Prostate gland (tissue), 2 donors: ENCODE measurements at regions not wholly inside any gene's neighbourhood (a gene's known extent, or its start where the extent isn't known, plus 50 kb on each side); places are given as distances from the start of the nearest gene placed in this dataset.
"Not testable (repeated sequence)": the region's sequence is repeated elsewhere in the genome, so short reads cannot be mapped to it uniquely, and the experiment has no call there.

Source experiments
- DNase-seq: peaks from one replicate; pipeline ENCODE4 v3.0.0-alpha.2; 2019; ENCODE audit warnings: low spot score
- H3K27ac ChIP-seq, 2 donors: fragments of 200-600 bp; sonication (generic); 2 replicates each; pipeline ENCODE4 v1.5.1; 2017 to 2019
- H3K27me3 ChIP-seq: fragments of 200-600 bp; sonication (generic); replicated peaks from 2 replicates; pipeline ENCODE4 v1.5.1; 2019; ENCODE audit not compliant: insufficient read depth
- H3K36me3 ChIP-seq, 2 donors: fragments of 200-600 bp; sonication (generic); 1 replicate in 1 of 2; 2 replicates in 1 of 2; pipeline versions ENCODE4 v1.5.1 to v1.8.1; 2017 to 2019
- H3K4me1 ChIP-seq: fragments of 200-600 bp; sonication (generic); replicated peaks from 2 replicates; pipeline ENCODE4 v1.5.1; 2019
- H3K4me3 ChIP-seq, 2 donors: fragments of 200-600 bp; sonication (generic); 2 replicates each; pipeline ENCODE4 v1.5.1; 2017 to 2019
- H3K9me3 ChIP-seq: fragments of 200-600 bp; sonication (generic); 2 replicates; pipeline ENCODE4 v1.5.1; 2017
- POLR2A ChIP-seq: fragments of 450-650 bp; IDR thresholded peaks from one replicate; pipeline ENCODE4 v1.6.1; 2016; ENCODE audit warnings: antibody characterized with exemption, mild to moderate bottlenecking
- POLR2AphosphoS5 ChIP-seq: sonication (generic); formaldehyde crosslinking; IDR thresholded peaks from one replicate; pipeline ENCODE4 v1.6.1; 2017; ENCODE audit warnings: antibody characterized with exemption
- WGBS: methylation state at CpG from one replicate; pipeline ENCODE4 v1.1.5; 2018; 5-methylcytosine and 5-hydroxymethylcytosine counted together
- intact Hi-C: fragments of 100-400 bp; cut with DNase I; formaldehyde crosslinking; loops from one replicate; pipeline ENCODE4 v1.14.2; 2022
- TF ChIP-seq, protein P1 (sequence below), 4 experiments: fragments of 200-600 bp in 2 of 4; fragments of 450-650 bp in 2 of 4; sonication (generic) in 2 of 4; IDR thresholded peaks; 1 replicate in 3 of 4; 2 replicates in 1 of 4; pipeline ENCODE4 v1.5.1; 2016 to 2019; ENCODE audit warnings: antibody characterized with exemption in 4 of 4, mild to moderate bottlenecking in 2 of 4, moderate library complexity in 2 of 4

DNA sequence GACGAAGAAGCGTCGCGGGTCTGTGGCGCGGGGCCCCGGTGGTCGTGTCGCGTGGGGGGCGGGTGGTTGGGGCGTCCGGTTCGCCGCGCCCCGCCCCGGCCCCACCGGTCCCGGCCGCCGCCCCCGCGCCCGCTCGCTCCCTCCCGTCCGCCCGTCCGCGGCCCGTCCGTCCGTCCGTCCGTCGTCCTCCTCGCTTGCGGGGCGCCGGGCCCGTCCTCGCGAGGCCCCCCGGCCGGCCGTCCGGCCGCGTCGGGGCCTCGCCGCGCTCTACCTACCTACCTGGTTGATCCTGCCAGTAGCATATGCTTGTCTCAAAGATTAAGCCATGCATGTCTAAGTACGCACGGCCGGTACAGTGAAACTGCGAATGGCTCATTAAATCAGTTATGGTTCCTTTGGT is 1533.5 kb upstream of the TPTE start:
- H3K27me3 ChIP-seq, H3K4me3 ChIP-seq, DNase-seq, H3K27ac ChIP-seq, intact Hi-C loops, H3K9me3 ChIP-seq, H3K4me1 ChIP-seq, H3K36me3 ChIP-seq: not testable (repeated sequence)
- WGBS: 70% methylated on average over 28 of the region's 58 CpGs
- TF ChIP-seq, protein P1, sequence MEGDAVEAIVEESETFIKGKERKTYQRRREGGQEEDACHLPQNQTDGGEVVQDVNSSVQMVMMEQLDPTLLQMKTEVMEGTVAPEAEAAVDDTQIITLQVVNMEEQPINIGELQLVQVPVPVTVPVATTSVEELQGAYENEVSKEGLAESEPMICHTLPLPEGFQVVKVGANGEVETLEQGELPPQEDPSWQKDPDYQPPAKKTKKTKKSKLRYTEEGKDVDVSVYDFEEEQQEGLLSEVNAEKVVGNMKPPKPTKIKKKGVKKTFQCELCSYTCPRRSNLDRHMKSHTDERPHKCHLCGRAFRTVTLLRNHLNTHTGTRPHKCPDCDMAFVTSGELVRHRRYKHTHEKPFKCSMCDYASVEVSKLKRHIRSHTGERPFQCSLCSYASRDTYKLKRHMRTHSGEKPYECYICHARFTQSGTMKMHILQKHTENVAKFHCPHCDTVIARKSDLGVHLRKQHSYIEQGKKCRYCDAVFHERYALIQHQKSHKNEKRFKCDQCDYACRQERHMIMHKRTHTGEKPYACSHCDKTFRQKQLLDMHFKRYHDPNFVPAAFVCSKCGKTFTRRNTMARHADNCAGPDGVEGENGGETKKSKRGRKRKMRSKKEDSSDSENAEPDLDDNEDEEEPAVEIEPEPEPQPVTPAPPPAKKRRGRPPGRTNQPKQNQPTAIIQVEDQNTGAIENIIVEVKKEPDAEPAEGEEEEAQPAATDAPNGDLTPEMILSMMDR (IDR thresholded peaks at IDR 0.05): peak in 1 of 4 experiments; percentile 10

DNA sequence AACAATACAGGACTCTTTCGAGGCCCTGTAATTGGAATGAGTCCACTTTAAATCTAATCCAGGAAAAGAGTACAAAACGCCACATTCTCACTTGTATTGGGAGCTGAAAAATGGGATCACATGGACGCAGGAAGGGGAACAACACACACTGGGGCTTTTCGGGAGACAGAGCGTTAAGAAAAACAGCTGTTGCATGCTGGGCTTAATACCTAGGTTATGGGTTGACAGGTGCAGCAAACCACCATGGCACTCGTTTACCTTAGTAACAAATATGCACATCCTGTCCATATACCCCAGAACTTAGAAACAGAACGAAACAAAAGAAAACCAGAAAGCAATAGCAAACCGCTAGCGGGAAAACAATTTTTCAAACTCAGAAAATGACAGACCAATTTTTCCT is 1532.7 kb upstream of the TPTE start:
- no peaks in the 10 kb centered on the region for H3K9me3 ChIP-seq
- no peak for TF ChIP-seq POLR2AphosphoS5
- no peaks in the 10 kb centered on the region for H3K4me1 ChIP-seq
- intact Hi-C loops: no loop called here
- no peak for DNase-seq
- no peak overlapping the region for H3K4me3 ChIP-seq
- no peak overlapping the region for H3K27ac ChIP-seq
- no peaks in the 10 kb centered on the region for H3K36me3 ChIP-seq
- 78% methylated on average over 9 of the region's 9 CpGs for WGBS
- H3K27me3 ChIP-seq: no peaks in the 10 kb centered on the region

DNA sequence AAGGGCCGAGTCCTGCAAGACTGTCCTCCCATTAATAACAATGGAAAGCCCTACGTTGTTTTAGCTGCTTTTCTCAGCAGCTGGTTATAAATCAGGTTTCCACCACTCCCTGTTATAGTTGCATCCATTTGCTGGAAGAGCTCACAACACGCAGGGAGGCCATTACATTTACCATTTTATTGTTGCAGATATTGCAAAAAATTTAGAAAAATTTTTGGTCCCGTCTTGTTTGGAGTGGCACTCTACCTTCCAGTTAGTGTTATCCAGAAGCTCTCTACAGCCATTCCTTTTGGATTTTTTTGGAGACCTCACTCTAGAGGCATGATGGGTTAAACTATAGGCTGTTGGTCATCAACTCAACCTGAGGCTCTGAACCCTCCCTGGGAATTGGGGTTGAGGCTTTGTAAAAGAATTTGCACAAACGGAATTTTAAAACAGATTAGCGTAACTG is 1532.1 kb upstream of the TPTE start:
- WGBS: 44% methylated on average over 6 of the region's 6 CpGs
- Histone ChIP-seq H3K36me3 (no peaks in the 10 kb centered on the region), H3K4me3 (no peak overlapping the region), H3K4me1 (no peaks in the 10 kb centered on the region), H3K9me3 (no peaks in the 10 kb centered on the region), H3K27me3 (no peaks in the 10 kb centered on the region), H3K27ac (no peak overlapping the region)
- DNase-seq: no peak
- no peak for TF ChIP-seq POLR2AphosphoS5
- no peak for TF ChIP-seq POLR2A
- TF ChIP-seq, protein P1 (IDR thresholded peaks at IDR 0.05): no peak
- intact Hi-C loops: no loop called here

DNA sequence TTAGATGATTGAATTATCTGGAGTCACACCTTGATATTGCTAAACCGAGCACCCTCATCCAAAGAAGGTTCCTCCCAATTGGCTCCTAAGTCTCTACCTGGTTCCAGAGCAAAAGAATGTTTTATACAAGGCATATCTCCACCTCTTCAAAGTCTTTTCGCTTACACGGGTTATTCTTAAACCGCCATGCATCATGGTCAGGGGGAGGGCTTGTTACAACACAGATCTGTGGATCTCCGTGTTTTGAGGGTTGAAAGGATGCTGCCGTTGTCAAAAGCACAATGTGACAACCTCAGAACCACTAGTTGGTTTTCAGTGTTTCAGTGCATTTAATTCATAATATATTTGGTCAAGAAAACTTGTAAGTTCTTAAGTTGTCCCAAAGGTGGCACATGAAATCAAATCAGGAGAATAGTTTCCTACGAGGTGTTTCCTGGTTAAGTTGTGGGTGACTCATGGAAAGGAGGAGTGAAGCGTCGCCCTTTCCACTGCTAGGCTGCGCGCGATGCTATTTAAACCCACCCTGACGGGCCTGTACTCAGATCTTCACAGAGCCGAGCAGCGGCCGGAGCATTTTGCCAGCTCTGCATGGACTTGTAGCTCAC is 1531.6 kb upstream of the TPTE start:
- Histone ChIP-seq H3K27me3 (no peaks in the 10 kb centered on the region), H3K4me1 (no peaks in the 10 kb centered on the region), H3K27ac (no peak overlapping the region), H3K36me3 (no peaks in the 10 kb centered on the region), H3K4me3 (no peak overlapping the region), H3K9me3 (no peaks in the 10 kb centered on the region)
- no peak for DNase-seq
- intact Hi-C loops: no loop called here
- 61% methylated on average over 16 of the region's 16 CpGs for WGBS
- TF ChIP-seq, protein P1 (IDR thresholded peaks at IDR 0.05): no peak
- TF ChIP-seq POLR2A (no peak), POLR2AphosphoS5 (no peak)

DNA sequence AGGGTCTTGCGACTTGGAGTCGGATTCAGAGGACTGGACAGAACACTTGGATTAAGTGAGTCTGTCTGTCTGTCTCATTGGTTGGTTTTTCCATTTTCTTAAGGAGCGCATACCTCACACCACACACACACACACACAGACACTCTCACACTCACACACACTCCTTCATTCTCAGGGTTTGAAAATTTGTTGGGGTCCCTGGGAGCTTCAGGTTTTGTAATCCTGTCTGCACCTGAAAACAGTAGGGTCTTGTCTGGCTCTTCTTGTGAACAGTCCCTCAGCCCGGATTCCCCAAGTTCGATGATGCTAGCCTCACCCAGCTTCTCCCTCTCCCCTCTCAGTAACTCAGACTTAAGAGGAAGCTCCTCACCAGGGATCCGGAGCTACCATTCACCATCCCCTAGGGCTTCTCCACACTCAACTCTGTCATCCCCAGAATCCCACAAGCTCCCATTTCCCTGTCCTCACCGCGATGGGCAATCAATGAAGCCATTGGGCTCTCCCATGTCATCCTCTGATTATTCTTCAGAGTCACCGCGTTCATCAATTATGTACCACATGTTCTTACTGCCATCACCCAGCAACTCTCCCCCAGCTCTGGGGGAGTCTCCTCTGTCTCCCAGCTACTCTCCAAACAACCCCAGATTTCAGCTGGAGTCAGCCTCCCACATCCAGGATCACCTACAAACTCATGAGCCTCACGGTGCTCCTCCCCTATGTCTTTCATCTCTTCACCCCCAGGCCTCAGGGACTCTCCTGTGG is 1530.9 kb upstream of the TPTE start:
- H3K4me3 ChIP-seq: no peak overlapping the region
- H3K9me3 ChIP-seq: no peaks in the 10 kb centered on the region

More for the DNA sequence above, 1530.9 kb upstream of the TPTE start:
- WGBS: 55% methylated on average over 11 of the region's 11 CpGs
- Histone ChIP-seq H3K27ac (no peak overlapping the region), H3K4me1 (no peaks in the 10 kb centered on the region), H3K27me3 (no peaks in the 10 kb centered on the region), H3K36me3 (no peaks in the 10 kb centered on the region)
- DNase-seq: no peak
- intact Hi-C loops: no loop called here
- TF ChIP-seq, protein P1 (IDR thresholded peaks at IDR 0.05): no peak
- no peak for TF ChIP-seq POLR2AphosphoS5
- TF ChIP-seq POLR2A: no peak
